GM18909 (cell line): ENCODE measurements at regions not wholly inside any gene's neighbourhood (a gene's known extent, or its start where the extent isn't known, plus 50 kb on each side); places are given as distances from the start of the nearest gene placed in this dataset.

Source experiments
- ATAC-seq: cut with Tn5 transposase; IDR thresholded peaks from one replicate; pipeline ENCODE4 v1.9.1; 2021; ENCODE audit warnings: mild to moderate bottlenecking; ENCODE audit not compliant: unreplicated experiment, poor library complexity

GRCh38 chr14:85438481-85438942 is 91.4 kb upstream of the FLRT2 start:
- no peak for ATAC-seq

DNA sequence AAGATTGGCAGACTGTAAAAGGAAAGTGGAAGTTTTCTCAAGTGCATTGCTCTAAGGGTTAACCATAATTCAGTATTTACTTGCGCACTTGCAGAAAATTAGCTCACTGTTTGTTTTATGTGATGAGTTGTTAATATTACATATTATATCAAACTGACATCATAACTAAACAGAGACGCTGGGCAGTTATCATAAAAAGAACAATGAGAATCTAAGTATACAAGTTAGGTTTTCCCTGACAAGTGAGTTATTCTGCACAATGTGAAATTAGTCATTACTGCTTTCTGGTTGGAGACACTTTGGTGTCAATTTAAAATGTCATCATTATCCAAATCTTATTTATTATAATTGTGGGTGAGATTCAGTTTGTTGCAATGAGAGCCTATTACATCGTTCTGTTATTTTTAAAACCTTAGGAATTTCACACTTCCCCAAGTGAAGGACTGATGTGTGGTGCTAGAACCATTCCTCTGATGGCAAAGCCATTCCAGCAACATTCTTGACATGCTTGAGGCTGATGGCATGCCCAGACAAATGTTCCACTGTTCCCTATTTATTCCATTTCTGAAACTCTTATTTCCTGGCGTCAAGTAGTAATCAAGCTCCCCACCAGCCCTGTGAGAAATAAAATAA is 90.1 kb upstream of the FLRT2 start:
- ATAC-seq = no peak

- ATAC-seq = no peak
Measured at GRCh38 chr14:85441909-85442643, 87.9 kb upstream of the FLRT2 start.

- ATAC-seq = no peak
Measured at GRCh38 chr14:85442996-85443395, 86.9 kb upstream of the FLRT2 start.

- ATAC-seq = no peak
Measured at GRCh38 chr14:85444635-85445034, 85.3 kb upstream of the FLRT2 start.

DNA sequence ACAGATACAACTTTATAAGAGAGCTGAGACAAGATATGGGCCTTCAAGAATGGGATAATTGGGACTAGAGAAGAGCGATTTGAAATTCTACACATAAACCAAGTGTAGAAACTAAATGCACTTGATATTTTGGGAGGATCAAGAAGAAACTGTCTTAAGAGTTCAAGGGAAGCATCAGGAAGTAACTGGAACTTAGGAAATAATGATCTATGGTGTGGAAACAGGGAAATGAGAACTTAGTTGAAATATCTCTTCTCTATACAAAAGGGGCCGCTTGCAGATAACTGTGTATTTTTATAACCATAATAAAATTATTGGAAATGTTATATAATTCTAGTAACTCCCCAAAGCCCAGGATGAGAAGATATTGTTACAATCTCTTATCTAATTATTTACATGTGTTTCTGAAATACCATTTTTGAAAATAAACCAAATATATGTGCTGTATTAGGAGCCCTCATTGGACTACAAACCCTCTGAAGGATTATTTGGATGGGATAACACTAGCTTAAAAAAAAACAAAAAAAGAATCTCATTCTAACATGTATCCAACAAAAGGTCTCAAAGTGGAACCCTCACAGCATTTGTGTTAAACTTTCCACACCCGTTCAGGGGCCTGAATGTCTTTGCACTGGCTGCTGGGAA is 84.7 kb upstream of the FLRT2 start:
- ATAC-seq = no peak

DNA sequence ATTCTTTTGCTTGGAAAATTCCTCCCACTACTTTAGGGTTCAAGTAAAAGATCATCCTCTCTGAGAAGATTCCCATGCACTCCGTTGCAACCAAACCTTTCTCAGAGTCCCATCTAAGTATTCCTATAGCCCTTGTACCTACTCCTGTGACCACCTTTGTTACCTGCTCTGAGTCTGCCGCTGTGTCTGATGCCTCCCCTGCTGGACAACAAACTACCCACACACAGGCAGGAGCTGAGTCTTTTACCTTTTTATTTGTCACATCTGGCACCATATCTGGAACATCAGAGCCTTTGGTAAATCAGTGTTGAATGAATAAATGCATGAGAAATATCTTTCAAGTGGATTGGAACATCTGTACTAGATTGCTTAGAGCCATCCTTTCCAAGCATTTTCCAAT is 82.1 kb upstream of the FLRT2 start:
- ATAC-seq = no peak

GRCh38 chr14:85451421-85451820 is 78.5 kb upstream of the FLRT2 start:
- no peak for ATAC-seq

- no peak for ATAC-seq
Measured at GRCh38 chr14:85453401-85454225, 76.3 kb upstream of the FLRT2 start.

DNA sequence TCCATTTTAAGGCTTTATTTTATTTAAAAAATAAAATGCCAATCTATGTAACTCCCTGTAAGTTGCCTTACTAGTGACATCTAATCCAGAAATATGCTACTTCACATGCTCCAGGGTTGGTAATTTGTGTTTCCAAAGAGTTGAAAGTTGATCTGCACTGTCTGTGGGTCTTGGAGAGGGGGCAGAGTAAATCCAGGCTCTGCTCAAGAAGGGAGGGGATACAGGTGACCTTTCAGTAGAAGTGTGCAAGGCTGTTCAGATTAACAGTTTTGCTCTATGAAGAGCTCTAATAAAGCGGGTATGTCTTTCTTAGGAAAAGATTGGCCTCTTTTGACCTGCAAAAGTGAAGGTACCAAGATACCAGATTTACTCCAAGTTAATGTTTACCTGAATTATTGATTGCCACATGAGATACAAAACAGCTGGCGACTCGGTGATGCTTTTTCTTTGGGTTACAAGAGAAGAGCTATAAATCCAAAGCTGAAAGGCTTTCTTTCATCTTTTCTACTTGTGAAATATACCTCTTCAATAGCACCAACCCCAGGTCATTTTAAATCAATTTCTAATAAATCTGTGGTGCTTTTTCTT is 75.6 kb upstream of the FLRT2 start:
- no peak for ATAC-seq

GRCh38 chr14:85459361-85460000 is 70.5 kb upstream of the FLRT2 start:
- ATAC-seq = no peak

GRCh38 chr14:85461432-85462133 is 68.4 kb upstream of the FLRT2 start:
- ATAC-seq = no peak

DNA sequence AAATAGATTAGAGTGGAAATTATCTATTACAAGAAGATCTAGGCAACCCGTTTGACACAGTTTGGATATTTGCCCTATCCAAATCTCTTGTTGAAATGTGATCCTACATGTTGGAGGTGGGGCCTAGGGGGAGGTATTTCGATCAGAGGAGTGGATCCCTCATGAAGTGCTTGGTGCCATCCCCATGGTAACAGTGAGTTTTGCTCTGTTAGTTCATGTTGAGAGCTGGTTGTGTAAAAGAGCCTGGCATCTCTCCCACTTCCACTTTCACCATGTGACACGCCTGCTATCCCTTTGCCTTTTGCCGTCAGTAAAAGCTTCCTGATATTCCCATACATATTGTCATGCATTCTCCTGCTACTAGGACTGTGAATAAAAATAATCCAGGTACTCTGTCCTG is 66.4 kb upstream of the FLRT2 start:
- no peak for ATAC-seq

- ATAC-seq = no peak
Measured at GRCh38 chr14:85464135-85464895, 65.6 kb upstream of the FLRT2 start.

GRCh38 chr14:85466678-85467077 is 63.3 kb upstream of the FLRT2 start:
- no peak for ATAC-seq

DNA sequence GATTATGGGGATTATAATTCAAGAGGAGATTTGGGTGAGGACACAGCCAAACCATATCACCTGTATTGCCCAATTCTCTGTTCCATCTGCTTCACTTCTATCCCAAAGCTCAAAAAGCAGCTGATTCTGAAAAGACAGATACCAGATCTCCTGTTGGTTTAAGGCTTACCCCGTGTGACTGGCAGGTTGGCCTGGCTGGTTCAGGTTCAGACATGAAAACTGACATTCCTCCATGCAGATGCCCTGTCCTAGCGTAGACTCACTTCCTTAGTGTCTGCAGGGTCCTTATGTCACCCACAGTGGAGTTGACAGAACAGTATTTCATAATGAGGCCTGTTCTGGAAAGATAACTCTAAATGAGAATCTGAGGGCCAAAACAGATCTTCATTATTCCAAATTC is 61.1 kb upstream of the FLRT2 start:
- no peak for ATAC-seq

- ATAC-seq = no peak
Measured at GRCh38 chr14:85471156-85471555, 58.8 kb upstream of the FLRT2 start.

- ATAC-seq = no peak
Measured at GRCh38 chr14:85471744-85472143, 58.2 kb upstream of the FLRT2 start.

DNA sequence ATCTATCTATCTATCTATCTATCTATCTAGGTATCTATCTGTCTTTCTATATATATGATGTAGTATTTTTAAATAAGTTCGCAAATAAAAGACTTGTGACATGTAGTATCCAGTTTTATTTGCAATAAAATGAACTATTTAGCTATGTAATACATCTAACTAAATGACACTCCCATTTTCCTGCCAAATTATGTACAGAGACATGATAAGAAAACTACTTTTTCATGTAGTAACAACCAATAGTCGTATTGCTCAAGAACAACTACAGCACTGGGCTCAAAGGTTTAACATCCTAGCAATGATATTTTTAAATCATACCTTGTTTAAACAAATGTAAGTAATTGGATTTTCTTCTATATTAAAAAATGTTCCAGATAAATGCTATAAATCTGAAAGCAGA is 55.5 kb upstream of the FLRT2 start:
- ATAC-seq = no peak
